ENCODE measurements at regions not wholly inside any gene's neighbourhood (a gene's known extent, or its start where the extent isn't known, plus 50 kb on each side); places are given as distances from the start of the nearest gene placed in this dataset.

GRCh38 chr6:105900125-105900937 lies 185.8 kb upstream of the PRDM1 start:
- TF ChIP-seq CTCF (IDR thresholded peaks at IDR 0.05): no peak
- TF ChIP-seq POLR2AphosphoS5 (IDR thresholded peaks at IDR 0.05; ENCODE audit: low read depth, low read length): no peak
- TF ChIP-seq SIN3A (IDR thresholded peaks at IDR 0.05; ENCODE audit: borderline replicate concordance, low read depth, low read length): no peak
- TF ChIP-seq TEAD4 (IDR thresholded peaks at IDR 0.05; ENCODE audit: borderline replicate concordance, insufficient read depth): no peak
- TF ChIP-seq USF2 (IDR thresholded peaks at IDR 0.05; ENCODE audit: borderline replicate concordance, low read depth, low read length): no peak
- TF ChIP-seq SMC3 (IDR thresholded peaks at IDR 0.05; ENCODE audit: low read depth, low read length): no peak
- no peak for TF ChIP-seq ZBTB33 (IDR thresholded peaks at IDR 0.05; ENCODE audit: borderline replicate concordance, low read depth)
- no peak for TF ChIP-seq RAD21 (IDR thresholded peaks at IDR 0.05; ENCODE audit: low read length)
- no peak for TF ChIP-seq GABPA (IDR thresholded peaks at IDR 0.05; ENCODE audit: low read depth)
- no peak for TF ChIP-seq MAX (IDR thresholded peaks at IDR 0.05; ENCODE audit: low read depth)
- no peak for TF ChIP-seq TAF1 (IDR thresholded peaks at IDR 0.05; ENCODE audit: borderline replicate concordance, low read depth, low read length)
- TF ChIP-seq GATA2 (CRISPR knock-in tag; IDR thresholded peaks at IDR 0.05): no peak
- no peak for TF ChIP-seq RCOR1 (IDR thresholded peaks at IDR 0.05; ENCODE audit: low read length)
